GM19324 (cell line): ENCODE measurements at regions not wholly inside any gene's neighbourhood (a gene's known extent, or its start where the extent isn't known, plus 50 kb on each side); places are given as distances from the start of the nearest gene placed in this dataset.
"Not testable (repeated sequence)": the region's sequence is repeated elsewhere in the genome, so short reads cannot be mapped to it uniquely, and the experiment has no call there.

ENCODE experiments used
- ATAC-seq: cut with Tn5 transposase; IDR thresholded peaks from one replicate; pipeline ENCODE4 v1.9.1; 2021; ENCODE audit warnings: mild to moderate bottlenecking, moderate library complexity; ENCODE audit not compliant: unreplicated experiment, low FRiP score

DNA sequence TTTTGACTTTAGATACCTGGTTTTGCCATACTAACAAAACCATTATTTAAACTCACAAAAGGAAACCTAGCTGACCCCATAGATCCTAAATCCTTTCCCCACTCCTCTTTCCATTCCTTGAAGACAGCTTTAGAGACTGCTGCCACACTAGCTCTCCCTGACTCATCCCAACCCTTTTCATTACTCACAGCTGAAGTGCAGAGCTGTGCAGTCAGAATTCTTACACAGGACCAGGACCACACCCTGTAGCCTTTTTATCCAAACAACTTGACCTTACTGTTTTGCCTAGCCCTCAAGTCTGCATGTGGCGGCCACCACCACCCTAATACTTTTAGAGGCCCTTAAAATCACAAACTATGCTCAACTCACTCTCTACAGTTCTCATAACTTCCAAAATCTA, 325.1 kb upstream of the KCNMB2 start:
- not testable (repeated sequence) for ATAC-seq

DNA sequence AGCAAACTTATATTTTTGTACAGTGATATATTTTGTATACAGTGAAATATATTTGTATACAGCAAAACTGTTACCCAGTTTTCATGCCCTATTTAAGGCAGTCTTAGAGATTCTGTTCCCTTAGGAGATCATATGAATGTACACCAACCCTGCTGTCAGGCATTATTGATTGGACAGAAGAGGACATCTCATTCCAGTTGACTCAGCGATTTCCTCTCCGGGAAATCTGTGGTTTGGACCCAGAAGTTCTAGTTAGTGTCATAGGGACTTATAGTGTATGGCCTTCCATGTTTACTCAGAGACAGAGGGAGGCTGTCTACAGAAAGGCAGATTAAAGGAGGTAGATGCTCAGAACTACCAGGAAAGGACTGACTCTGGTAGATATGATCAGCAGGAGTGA, 318.8 kb upstream of the KCNMB2 start:
- ATAC-seq, result no peak

DNA sequence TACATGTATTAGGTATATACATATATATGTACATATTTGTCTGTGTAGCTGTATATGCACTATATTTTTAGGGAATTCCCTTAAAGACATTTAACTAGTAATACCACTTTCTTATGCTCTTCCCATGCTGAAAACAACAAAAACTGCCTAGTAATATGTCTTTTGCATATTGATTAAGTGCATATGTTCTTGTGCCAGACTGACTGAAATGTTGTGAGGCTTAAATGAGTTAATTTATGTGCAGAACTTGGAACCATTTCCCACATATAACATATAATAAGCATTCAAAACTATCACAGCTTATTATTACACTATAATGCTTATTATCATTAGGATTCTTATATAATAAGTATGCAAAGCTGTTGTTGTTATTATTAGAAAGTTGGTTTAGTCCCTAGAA, 318.0 kb upstream of the KCNMB2 start:
- no peak for ATAC-seq

DNA sequence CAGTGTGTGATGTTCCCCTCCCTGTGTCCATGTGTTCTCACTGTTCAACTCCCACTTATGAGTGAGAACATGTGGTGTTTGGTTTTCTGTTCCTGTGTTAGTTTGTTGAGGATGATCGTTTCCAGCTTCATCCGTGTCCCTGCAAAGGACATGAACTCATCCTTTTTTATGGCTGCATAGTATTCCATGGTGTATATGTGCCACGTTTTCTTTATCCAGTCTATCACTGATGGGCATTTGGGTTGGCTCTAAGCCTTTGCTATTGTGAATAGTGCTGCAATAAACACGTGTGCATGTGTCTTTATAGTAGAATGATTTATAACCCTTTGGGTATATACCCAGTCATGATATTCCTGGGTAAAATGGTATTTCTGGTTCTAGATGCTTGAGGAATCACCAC, 316.6 kb upstream of the KCNMB2 start:
- ATAC-seq, result not testable (repeated sequence)

DNA sequence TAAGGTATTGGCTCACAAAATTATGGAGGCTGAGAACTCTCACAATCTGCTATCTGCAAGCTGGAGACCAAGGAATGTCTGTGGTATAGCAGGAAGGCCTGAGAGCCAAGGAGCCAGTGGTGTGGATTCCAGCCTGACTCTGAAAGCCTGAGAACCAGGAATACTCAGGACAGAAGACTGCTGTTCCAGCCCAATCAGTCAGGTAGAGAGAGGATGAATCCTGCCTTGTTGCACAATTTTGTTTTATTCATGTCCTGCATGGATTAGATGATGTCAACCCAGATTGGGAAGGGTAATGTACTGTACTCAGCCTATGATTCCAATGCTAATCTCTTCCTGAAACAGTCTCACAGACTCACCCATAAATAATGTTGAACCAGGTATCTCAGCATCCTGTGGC, 312.4 kb upstream of the KCNMB2 start:
- ATAC-seq, result no peak

DNA sequence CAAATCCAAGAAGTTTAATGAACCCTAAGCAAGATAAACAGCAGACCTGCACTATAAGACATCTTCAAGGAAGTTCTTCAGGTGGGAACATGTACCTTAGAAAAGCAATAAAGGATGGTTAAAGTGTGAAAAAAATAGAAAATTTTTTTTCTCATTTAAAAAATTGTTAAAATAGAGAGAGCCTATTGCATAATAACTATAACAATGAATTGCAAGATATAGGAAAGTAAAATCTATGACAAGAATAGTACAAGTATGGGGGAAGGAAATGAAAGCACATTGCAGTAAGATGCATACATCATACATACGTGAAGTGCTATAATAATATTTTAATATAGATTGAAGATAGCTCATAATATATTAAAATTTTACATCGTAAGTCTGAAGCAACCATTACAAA, 310.1 kb upstream of the KCNMB2 start:
- ATAC-seq, result no peak

DNA sequence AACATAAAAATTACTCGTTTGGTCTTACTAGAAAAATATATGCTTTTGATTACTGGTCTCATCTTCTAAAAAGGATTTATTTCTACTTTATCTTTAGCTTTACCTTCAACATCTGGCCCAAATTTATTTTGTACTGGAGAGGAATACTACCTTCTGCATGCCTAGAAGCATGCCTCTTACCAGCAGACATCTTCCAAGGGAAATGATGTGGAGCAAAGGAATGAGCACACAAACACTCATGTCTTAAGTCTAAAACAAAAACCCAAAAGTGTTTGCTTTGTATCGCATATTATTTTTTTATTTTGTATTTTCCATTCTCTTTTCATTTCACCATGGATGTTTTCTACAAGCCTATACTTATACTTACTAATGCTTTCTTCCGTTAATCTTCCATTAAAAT, 304.6 kb upstream of the KCNMB2 start:
- no peak for ATAC-seq

DNA sequence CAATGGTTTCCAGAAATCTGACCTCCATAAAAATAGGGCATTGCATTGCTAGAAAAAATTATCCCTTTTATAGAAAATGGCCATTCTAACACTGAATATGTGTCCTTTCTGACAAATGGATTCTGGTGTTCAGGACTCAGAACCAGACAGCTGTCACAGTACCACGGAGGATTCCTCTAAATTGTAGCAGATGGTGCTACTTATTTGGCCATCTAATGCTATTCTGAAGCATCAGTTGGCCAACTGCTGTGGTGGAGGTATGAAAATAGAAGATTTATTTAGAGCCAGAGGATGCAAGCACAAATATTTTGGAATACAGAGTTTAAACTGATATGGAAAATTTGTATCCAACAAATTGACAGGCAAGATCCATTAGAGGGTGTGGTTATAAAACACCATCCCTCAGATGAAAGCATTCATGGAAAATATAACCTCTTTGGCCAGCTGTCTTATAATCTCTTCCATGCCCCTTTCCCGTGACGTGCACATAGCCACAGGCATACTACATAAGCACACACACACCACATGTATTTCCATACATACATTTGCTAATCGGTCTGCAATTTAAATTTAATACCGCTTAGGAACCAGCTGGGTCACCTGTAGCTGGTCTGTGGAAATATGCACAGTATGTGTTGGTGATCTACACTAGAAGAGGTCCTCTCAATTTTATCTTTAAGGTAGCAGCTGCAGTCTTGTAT, 302.7 kb upstream of the KCNMB2 start:
- ATAC-seq, result no peak

DNA sequence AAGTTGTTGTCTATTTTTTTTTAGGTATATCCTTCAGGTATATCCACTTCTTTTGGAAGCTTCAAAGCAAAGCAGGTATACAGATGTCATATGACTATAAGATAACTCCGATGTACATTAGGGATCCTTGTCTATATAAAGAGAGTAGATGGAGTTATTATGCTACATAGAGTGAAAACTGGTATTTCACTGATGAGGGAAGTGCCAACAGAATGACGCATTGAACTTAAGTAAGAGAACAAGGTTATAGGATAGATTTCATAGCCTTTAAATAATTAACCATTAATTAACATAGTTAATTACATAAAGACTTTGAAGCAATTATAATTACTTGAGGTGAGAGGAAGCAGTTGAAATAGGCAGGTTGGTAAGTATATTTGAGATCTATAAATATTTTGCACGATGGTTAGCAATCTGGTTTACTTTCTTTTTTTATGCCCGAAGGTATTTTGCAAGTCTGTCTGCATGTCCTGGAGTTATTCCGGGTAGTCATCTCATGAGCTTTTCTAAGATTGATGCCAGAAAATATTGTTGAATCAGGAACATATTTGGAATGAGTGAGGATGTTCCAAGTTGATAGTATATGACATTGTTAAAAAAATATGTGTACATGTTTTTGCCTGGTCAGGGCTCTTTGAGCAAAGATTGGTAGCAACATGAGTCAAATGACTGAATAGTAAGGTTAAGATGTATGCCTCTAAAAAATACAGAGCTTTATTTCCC, 299.5 kb upstream of the KCNMB2 start:
- no peak for ATAC-seq

DNA sequence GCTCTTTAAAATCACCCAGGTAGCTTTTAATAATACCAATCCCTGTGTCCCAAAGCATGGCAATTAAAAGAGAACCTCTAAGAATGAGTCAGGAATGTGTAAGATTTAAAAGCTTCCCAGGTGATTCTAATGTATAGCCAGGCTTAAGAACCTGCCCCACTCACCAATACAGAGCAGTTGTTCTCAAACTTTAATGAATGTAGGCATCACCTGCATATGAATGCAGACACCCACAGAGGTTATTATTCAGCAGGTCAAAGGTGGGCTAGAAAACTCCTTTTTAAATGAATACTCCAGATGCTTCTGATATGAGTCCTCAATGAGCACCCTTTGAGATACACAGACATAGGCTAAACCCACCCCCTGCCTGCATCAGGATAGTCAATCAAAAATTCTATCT, 298.1 kb upstream of the KCNMB2 start:
- no peak for ATAC-seq

DNA sequence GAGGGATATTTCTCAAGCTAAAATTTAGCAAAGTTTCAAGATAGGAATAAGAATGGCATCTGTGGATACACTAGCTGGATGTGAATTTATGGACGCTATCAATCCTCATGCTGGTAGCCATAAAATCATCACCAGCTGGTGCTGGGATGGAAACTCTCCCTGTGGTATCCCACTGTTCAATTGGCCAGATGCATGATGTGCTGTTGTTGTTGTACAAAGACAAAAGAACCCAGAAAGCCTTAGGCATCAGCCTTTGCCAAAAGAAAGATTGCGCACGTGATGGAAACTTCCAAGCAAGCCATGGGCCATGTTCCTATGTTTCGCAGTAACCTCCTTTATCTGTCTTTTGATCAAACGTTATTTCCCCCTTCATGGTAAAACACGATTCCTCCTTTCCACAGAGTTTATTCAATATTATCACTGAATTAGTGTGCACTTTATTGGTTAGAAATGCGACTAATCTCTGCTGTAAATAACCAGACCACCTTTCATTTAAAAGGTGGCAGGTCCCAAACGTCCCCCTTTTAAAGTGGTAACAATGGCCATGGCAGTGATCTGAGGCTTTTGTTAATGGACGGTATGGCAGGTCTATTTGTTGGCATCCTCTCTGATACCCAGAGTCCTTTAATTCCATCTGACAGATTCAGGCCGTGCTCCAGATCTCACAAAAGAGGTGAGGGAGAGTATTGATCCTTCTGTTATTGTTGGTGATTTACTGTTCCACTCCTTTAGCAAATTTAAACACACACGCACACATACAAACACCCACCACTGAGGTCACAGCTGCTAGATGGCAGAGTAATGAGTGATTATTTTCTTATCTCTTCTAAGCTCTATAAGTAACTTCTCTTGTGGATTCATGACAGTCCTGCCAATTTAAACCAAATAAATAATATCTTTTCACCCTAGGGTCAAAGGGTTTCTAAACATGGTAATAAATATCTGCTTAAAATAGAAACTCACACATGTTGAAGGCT, 291.2 kb upstream of the KCNMB2 start:
- no peak for ATAC-seq

DNA sequence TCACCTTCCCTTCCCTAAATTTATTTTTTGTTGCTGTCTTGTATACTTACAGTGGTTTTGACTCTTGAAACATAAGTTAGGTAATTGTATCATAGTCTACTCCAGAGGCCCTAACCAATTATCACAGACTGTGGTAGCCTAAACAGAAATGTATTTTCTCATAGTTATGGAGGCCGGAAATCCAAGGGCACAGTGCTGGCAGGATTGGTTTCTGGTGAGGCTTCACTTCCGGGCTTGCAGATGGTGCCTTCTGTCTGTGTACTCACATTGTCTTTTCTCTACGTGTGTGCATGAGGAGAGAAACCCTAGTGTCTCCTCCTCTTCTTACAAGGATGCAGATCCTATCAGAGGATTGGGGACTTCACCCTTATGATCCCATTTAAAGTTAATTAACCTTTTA, 290.2 kb upstream of the KCNMB2 start:
- ATAC-seq, result no peak

DNA sequence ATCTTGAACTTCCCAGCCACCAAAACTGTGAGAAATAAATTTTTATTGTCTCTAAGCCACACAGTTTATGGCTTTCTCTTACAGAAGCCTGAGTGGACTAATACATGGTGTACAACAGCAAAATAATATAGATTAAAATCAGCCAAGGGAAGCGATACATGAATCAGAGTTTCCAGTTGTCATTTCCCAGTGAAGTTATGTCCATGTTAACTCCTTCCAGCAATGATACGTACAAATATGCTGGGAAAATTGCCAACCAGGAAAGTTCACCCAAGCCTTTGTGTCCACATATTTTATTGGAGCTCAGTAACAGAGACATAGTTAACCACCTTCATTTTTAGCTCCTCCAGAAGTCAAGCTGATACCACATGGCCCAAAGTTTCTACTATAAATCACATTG, 280.9 kb upstream of the KCNMB2 start:
- ATAC-seq, result no peak

DNA sequence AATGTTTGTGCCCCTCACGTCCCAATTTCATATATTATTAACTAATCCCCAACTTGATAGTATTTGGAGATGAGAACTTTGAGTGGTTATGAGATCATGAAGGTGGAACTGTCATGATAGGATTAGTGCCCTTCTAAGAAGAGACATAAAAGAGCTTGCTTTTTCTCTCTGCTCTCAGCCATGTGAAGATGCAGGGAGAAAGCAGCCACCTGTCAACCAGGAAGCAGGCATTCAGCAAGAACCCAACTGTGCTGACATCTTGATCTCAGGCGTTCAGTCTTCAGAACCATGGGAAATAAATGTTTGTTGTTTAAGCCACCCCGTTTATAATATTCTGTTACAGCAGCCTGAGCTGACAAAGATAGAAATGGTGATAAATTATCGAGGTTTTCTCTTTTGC, 278.7 kb upstream of the KCNMB2 start:
- ATAC-seq, result no peak

DNA sequence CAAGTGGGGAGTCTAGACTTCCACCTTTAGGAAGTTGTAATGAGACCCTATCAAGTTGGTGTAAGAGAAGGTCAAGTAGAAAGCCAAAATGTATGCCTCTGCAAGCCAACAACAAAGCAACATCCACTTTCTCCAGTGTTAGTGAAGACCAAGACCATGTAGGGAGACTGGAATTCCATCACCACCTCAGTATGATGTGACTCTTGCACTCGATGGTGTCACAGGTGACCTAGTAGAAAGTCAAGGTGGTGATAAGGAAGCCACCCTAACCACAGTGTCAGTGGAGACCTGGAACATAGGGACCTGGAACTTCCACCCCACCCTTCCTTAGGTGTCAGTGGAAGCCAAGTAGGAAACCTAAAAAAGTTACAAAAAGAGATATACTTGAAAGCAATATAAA, 278.1 kb upstream of the KCNMB2 start:
- ATAC-seq, result no peak

DNA sequence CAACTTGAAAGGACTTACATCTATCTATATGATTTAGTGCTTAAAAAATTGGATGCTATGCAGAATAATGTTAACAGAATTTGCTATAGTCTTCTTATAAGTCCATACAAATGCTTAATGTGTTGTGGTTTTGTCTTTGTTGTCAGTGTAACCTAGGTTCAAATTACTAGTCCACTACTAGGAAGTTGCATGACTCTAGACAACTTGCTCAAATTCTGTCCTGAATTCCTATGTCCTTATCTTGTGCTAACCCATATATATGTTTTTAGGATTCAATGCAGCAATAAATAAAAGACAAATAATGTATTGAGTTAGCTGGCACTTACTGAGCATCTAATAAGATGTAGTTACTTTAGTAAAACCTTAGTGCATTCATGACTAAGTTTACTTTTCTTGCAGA, 276.5 kb upstream of the KCNMB2 start:
- ATAC-seq, result no peak

DNA sequence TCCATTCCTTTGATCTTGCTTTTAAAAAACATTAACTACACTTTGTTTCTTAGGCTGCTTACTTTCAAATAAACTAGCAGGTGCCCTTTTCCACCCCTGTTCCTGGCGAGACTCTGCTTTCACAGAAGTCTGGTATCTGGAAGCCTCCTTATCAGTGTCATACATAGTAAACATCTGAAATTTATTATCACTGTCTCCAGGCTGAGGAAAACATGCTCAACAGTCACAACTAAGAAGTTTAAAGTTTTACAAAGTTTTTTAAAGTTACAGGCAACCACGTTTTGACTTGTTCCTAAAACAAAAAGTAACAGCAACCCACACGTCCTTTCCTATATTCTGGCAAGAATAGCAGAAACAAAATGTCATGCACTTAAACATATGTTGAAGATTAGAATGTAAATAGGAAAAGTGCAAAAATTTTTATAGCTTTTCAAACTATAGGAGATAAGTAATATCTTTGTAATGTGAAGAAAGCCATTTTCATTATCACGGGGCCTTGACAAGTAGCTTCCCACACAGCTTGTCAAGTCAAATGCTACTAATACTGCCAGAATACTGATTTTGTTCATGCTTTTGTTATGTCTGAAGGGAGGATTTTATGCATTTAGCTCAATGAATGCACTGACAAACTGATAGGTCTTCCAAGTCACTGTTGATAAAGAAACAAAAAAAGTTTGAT, 275.2 kb upstream of the KCNMB2 start:
- ATAC-seq, result no peak

DNA sequence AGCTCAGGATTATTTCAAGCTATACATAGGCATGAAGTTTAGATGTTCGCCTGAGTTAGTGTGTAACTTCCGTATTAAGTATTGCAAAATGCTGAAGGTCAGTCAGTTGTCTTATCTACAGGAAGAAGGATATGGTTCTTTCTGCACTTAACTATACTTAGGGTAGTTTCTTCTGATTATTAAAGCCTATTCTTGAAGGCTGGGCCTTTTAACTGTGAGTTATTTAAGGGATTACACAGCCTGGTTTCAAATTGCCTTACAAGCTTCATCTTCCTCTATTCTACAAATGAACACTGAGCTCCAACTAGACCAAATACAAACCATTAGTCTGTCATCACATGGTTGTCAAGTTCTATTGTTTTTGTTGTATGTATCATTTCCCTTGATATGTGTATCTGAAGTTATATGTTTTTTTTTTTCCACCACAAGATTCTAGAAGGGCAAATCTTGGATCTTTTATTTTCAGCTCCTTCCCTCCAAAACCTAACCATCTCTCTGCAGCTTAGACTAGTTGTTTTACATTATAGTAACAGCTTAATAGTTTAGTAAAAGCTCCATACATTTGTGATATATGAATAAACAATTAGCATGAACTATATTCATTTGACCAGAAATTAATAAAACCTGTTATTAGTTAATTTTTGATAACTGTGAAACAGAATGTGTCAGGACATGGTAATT, 272.9 kb upstream of the KCNMB2 start:
- no peak for ATAC-seq

DNA sequence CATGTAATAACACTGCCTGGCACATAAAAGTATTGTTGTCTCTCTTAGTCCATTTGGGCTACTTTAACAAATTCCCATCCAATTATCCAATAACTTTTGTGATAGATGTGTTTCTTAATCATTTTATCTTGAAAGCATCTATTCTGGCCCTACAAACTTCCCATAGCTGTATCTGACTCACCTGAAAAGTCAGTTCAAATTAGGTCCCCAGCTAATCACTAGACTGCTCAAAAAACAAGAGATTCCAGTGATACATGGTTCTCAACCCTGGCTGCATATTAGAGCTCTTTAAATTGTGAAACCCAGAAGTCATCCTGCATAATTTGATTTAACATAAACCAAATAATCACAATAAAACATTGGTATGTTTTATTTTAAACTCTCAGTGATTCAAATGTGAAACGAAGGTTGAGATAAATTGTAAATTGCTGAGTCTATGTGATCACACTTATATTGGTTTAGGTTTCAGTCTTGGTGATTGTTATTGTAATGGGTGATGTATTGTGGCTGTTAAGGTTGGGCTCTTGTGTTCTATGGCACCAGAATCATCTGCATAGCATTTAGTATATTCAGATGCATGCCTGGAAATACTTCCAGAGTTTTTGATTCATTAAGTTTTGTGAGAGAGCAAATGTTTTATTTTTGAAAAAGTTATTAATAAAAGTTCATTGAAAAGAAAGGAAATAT, 268.9 kb upstream of the KCNMB2 start:
- ATAC-seq, result no peak

DNA sequence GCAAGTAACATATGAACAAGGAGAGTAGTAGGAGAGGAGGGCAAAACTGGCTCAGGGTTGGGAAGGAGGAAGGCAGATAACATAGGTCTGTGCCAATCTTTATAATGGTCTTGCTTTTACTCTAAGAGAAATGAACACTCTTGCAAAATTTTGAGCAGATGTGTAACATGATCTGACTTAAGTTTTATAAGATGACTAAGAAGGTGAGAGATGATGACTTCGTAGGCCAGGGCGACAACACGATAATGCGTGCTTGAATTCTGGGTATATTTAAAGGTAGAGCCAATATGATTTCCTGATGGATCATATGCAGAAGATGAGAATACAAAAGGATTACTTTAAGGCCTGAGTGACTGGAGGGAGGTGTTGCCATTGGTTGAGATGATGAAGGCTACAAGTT, 265.4 kb upstream of the KCNMB2 start:
- no peak for ATAC-seq
